HPDE6-E6E7 (cell line): ENCODE measurements at regions not wholly inside any gene's neighbourhood (a gene's known extent, or its start where the extent isn't known, plus 50 kb on each side); places are given as distances from the start of the nearest gene placed in this dataset.
"Not testable (repeated sequence)": the region's sequence is repeated elsewhere in the genome, so short reads cannot be mapped to it uniquely, and the experiment has no call there.

Experiments used
- DNase-seq: peaks from one replicate; pipeline ENCODE4 v3.0.0; 2011; ENCODE audit warnings: missing footprints; ENCODE audit errors: extremely low spot score

- no peak for DNase-seq
Observed at GRCh38 chr9:79490657-79491248, 81.0 kb upstream of the TLE4 start.

- no peak for DNase-seq
Observed at GRCh38 chr9:79492092-79493009, 79.4 kb upstream of the TLE4 start.

GRCh38 chr9:79500196-79500864 lies 71.4 kb upstream of the TLE4 start:
- DNase-seq = not testable (repeated sequence)

GRCh38 chr9:79501546-79501945 lies 70.2 kb upstream of the TLE4 start:
- no peak for DNase-seq

- no peak for DNase-seq
Observed at GRCh38 chr9:79507801-79508200, 64.0 kb upstream of the TLE4 start.

GRCh38 chr9:79512251-79512650 lies 59.5 kb upstream of the TLE4 start:
- DNase-seq = no peak
